ENCODE measurements at regions not wholly inside any gene's neighbourhood (a gene's known extent, or its start where the extent isn't known, plus 50 kb on each side); places are given as distances from the start of the nearest gene placed in this dataset.

- TF ChIP-seq USF2 (IDR thresholded peaks at IDR 0.05; ENCODE audit: low read depth, low read length) (no peak), USF2 (CRISPR knock-in tag; IDR thresholded peaks at IDR 0.05; ENCODE audit: borderline replicate concordance) (no peak), HMG20B (CRISPR knock-in tag; conservative IDR thresholded peaks at IDR 0.05) (no peak)
These were observed 115.5 kb downstream of the RFX6 start (continued) for GRCh38 chr6:116992546-116992945.

GRCh38 chr6:116994447-116994846 lies 117.4 kb downstream of the RFX6 start:
- Histone ChIP-seq H3K9ac (ENCODE audit: insufficient read depth, low read depth, low read length) (no peak overlapping the region), H3K4me1 (ENCODE audit: insufficient read depth, low read length) (no peaks in the 10 kb centered on the region), H3K79me2 (ENCODE audit: insufficient read depth, low read length) (no peaks in the 10 kb centered on the region), H3K4me3 (replicated peaks in 1 of 3; ENCODE audit: insufficient read depth in 1 of 3, low read depth in 2 of 3, low read length in 3 of 3) (no peak overlapping the region), H3K4me2 (ENCODE audit: low read depth, low read length) (no peak overlapping the region), H2AFZ (ENCODE audit: low read length) (no peak overlapping the region), H4K20me1 (ENCODE audit: insufficient read depth, low read length) (no peaks in the 10 kb centered on the region), H3K9me3 (ENCODE audit: low read length) (peaks cover 7% of the 10 kb centered on the region; the same call in 1 of the 2 replicates), H3K27me3 (ENCODE audit: control insufficient read depth in 1 of 2, insufficient read depth in 2 of 2, low read length in 2 of 2) (no peaks in the 10 kb centered on the region), H3K36me3 (replicated peaks in 1 of 2; ENCODE audit: control insufficient read depth in 1 of 2, insufficient read depth in 2 of 2, low read length in 2 of 2) (no peaks in the 10 kb centered on the region), H3K27ac (ENCODE audit: extremely low read length, insufficient read depth, low read length) (no peak overlapping the region)
- CTCF ChIA-PET (ENCODE audit: low intra/inter-chr PET ratio, low total read pairs) = no interaction called here
- whole genome bisulfite sequencing (ENCODE audit: low lambda C conversion rate) = 27% methylated on average over 5 of the region's 5 CpGs
- POLR2A ChIA-PET = no interaction called here
- ATAC-seq (no peak), DNase-seq (ENCODE audit: low spot score) (no peak), FAIRE-seq (no peak)
- intact Hi-C loops (cut with micrococcal nuclease; ENCODE audit: unreplicated experiment) = no loop called here
- TF ChIP-seq KLF11 (CRISPR knock-in tag; IDR thresholded peaks at IDR 0.05) (no peak), ZSCAN20 (CRISPR knock-in tag; IDR thresholded peaks at IDR 0.05; ENCODE audit: borderline replicate concordance) (no peak), GATAD1 (CRISPR knock-in tag; IDR thresholded peaks at IDR 0.05) (no peak), NCOA2 (CRISPR knock-in tag; IDR thresholded peaks at IDR 0.05) (no peak), ZNF781 (CRISPR knock-in tag; IDR thresholded peaks at IDR 0.05; ENCODE audit: borderline replicate concordance, not compliant biosample characterization) (no peak), ZNF274 (CRISPR knock-in tag; IDR thresholded peaks at IDR 0.05) (no peak), ZMYM4 (CRISPR knock-in tag; IDR thresholded peaks at IDR 0.05) (no peak), THAP7 (CRISPR knock-in tag; IDR thresholded peaks at IDR 0.05) (no peak)
- in situ Hi-C loops (cut with HindIII; ENCODE audit: extremely low pct_ligation_motif_present, low pct_unique_long_range_greater_than_20kb) = no loop called here
- BruUV-seq (replicated peaks) = no TSS peak

Data from HepG2 (cell line).